ENCODE measurements at regions not wholly inside any gene's neighbourhood (a gene's known extent, or its start where the extent isn't known, plus 50 kb on each side); places are given as distances from the start of the nearest gene placed in this dataset.

- no peak for TF ChIP-seq CTCF (IDR thresholded peaks at IDR 0.05; ENCODE audit: low read depth, low read length)
- TF ChIP-seq POLR2A (IDR thresholded peaks at IDR 0.05; ENCODE audit: extremely low read depth, insufficient read length): no peak
- no peak for TF ChIP-seq MAX (IDR thresholded peaks at IDR 0.05; ENCODE audit: low read depth, low read length)
- TF ChIP-seq MYC (IDR thresholded peaks at IDR 0.05; ENCODE audit: low read depth, low read length): no peak
These were observed 172.6 kb downstream of the GOLGA6L6 start for GRCh38 chr15:20368974-20369373.

Data from NB4 (cell line).